Smooth muscle cell (in vitro differentiated cells): ENCODE measurements at regions not wholly inside any gene's neighbourhood (a gene's known extent, or its start where the extent isn't known, plus 50 kb on each side); places are given as distances from the start of the nearest gene placed in this dataset.

ENCODE experiments used
- DNase-seq: peaks from one replicate; lab custom pipeline; 2025; ENCODE audit not compliant: unreplicated experiment; lab: John Stamatoyannopoulos, UW
- H2AFZ ChIP-seq: fragments of 200-600 bp; sonication (generic); 2 replicates; pipeline ENCODE4 v1.6.0; 2016; ENCODE audit warnings: antibody characterized with exemption, low read depth, mild to moderate bottlenecking
- H3F3A ChIP-seq: fragments of 200-600 bp; sonication (generic); 2 replicates; pipeline ENCODE4 v1.6.0; 2017; ENCODE audit warnings: antibody characterized with exemption, low read depth
- H3K27ac ChIP-seq: fragments of 200-600 bp; sonication (generic); 2 replicates; pipeline ENCODE4 v1.5.1; 2016; ENCODE audit warnings: low read depth, mild to moderate bottlenecking
- H3K27me3 ChIP-seq: fragments of 200-600 bp; sonication (generic); 2 replicates; pipeline ENCODE4 v1.6.1; 2016; ENCODE audit warnings: low read depth, mild to moderate bottlenecking
- H3K36me3 ChIP-seq: fragments of 200-600 bp; sonication (generic); 2 replicates; pipeline ENCODE4 v1.5.1; 2016; ENCODE audit warnings: low read depth
- H3K4me1 ChIP-seq: fragments of 200-600 bp; sonication (generic); 2 replicates; pipeline ENCODE4 v1.5.1; 2016; ENCODE audit warnings: low read depth
- H3K4me2 ChIP-seq: fragments of 200-600 bp; sonication (generic); 2 replicates; pipeline ENCODE4 v1.6.0; 2016; ENCODE audit warnings: mild to moderate bottlenecking
- H3K4me3 ChIP-seq: fragments of 200-600 bp; sonication (generic); 2 replicates; pipeline ENCODE4 v1.5.1; 2016; ENCODE audit warnings: mild to moderate bottlenecking
- H3K79me2 ChIP-seq: fragments of 200-600 bp; sonication (generic); 2 replicates; pipeline ENCODE4 v1.6.0; 2016; ENCODE audit warnings: low read depth, mild to moderate bottlenecking
- H3K9ac ChIP-seq: fragments of 200-600 bp; sonication (generic); 2 replicates; pipeline ENCODE4 v1.6.0; 2016; ENCODE audit warnings: low read depth
- H3K9me3 ChIP-seq: fragments of 200-600 bp; sonication (generic); replicated peaks from 2 replicates; pipeline ENCODE4 v1.5.1; 2016; ENCODE audit warnings: low read depth
- H4K20me1 ChIP-seq: fragments of 200-600 bp; sonication (generic); 2 replicates; pipeline ENCODE4 v1.6.0; 2016; ENCODE audit warnings: low read depth
- WGBS: methylation state at CpG from one replicate; pipeline ENCODE4 v1.1.7; 2016; ENCODE audit warnings: low lambda C conversion rate; 5-methylcytosine and 5-hydroxymethylcytosine counted together
- TF ChIP-seq, protein P1 (sequence below): fragments of 200-600 bp; sonication (generic); IDR thresholded peaks from 2 replicates; pipeline ENCODE4 v1.5.1; 2017; ENCODE audit warnings: borderline replicate concordance, mild to moderate bottlenecking, antibody characterized with exemption; ENCODE audit not compliant: insufficient read depth, poor library complexity, severe bottlenecking

DNA sequence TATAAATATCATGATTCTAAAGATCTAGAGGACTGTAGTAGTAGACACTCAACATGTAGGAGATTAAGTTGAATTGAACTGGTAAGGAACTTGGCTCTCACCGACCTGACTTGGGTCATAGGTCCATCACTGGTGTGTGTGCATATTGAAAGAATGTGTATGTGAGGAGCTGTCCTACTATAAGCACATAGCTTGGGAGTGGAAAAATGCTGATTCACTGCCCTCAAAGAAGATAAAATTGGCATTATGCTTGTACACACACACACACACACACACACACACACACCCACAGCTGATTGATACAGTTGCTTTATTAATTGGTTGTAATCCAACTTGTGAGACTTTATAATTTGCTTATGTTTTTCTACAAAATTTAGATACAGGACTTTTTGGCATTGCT is 411.0 kb upstream of the NR2F2 start:
- H2AFZ ChIP-seq, result no peak overlapping the region
- no peaks in the 10 kb centered on the region for H3K4me1 ChIP-seq
- H3K9me3 ChIP-seq, result no peaks in the 10 kb centered on the region
- H3K27ac ChIP-seq, result no peak overlapping the region
- H3K4me2 ChIP-seq, result no peak overlapping the region
- peaks cover 13% of the 10 kb centered on the region for H3K27me3 ChIP-seq
- no peaks in the 10 kb centered on the region for H3K36me3 ChIP-seq
- no peak overlapping the region for H3K9ac ChIP-seq
- no peak for DNase-seq
- H4K20me1 ChIP-seq, result no peaks in the 10 kb centered on the region
- 95% methylated on average over 1 of the region's 1 CpG for WGBS
- no peaks in the 10 kb centered on the region for H3K79me2 ChIP-seq
- H3K4me3 ChIP-seq, result no peak overlapping the region
- TF ChIP-seq, protein P1, sequence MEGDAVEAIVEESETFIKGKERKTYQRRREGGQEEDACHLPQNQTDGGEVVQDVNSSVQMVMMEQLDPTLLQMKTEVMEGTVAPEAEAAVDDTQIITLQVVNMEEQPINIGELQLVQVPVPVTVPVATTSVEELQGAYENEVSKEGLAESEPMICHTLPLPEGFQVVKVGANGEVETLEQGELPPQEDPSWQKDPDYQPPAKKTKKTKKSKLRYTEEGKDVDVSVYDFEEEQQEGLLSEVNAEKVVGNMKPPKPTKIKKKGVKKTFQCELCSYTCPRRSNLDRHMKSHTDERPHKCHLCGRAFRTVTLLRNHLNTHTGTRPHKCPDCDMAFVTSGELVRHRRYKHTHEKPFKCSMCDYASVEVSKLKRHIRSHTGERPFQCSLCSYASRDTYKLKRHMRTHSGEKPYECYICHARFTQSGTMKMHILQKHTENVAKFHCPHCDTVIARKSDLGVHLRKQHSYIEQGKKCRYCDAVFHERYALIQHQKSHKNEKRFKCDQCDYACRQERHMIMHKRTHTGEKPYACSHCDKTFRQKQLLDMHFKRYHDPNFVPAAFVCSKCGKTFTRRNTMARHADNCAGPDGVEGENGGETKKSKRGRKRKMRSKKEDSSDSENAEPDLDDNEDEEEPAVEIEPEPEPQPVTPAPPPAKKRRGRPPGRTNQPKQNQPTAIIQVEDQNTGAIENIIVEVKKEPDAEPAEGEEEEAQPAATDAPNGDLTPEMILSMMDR, result no peak
- no peaks in the 10 kb centered on the region for H3F3A ChIP-seq

DNA sequence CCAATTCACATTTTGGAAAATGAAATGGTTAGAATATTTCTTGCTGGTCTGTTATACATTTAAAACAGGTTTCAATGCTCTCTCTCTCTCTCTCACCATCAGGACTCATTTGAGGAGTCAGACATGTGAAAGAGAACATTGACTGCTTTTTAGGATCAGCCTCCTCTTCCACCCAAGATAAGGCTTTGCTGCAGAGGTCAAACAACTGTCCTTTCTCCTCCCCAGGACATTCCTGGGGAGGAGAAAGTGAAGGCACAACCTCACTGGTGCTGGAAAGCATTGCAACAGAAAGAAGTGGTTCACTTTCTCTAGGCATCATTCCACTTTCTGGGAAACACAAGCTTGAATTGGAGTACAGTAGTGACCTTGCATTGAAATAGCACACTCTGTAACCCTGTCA is 409.1 kb upstream of the NR2F2 start:
- no peak overlapping the region for H3K4me3 ChIP-seq
- DNase-seq, result no peak
- TF ChIP-seq, protein P1, result no peak
- H3K9ac ChIP-seq, result no peak overlapping the region
- no peaks in the 10 kb centered on the region for H3K4me1 ChIP-seq
- H2AFZ ChIP-seq, result no peak overlapping the region
- H3K4me2 ChIP-seq, result no peak overlapping the region
- H3K9me3 ChIP-seq, result no peaks in the 10 kb centered on the region
- H4K20me1 ChIP-seq, result no peaks in the 10 kb centered on the region
- H3K79me2 ChIP-seq, result no peaks in the 10 kb centered on the region
- H3K27ac ChIP-seq, result no peak overlapping the region
- no peaks in the 10 kb centered on the region for H3K36me3 ChIP-seq
- peaks cover 16% of the 10 kb centered on the region for H3K27me3 ChIP-seq
- H3F3A ChIP-seq, result no peaks in the 10 kb centered on the region

DNA sequence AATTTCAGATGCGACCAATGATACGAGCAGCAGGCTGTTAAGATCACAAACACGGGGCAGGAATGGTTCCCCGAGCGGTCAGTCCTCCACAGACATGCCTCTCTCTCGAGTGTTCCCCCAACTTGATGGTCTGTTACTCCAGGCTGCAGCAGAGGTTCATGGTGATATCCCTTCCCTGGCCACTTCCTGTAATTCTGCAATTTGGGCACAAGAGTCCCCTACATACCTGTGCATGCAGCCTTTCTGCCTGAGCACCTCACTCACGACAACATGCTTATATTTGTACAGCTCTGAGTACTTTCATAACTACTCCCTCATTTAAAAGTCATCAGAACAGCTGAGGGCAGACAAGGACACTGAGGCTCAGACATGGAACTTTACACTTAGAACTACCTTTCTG is 408.1 kb upstream of the NR2F2 start:
- Histone ChIP-seq H3K9ac (no peak overlapping the region), H3K79me2 (no peaks in the 10 kb centered on the region), H3K27ac (no peak overlapping the region), H3K4me2 (no peak overlapping the region), H3K9me3 (no peaks in the 10 kb centered on the region), H3F3A (no peaks in the 10 kb centered on the region), H2AFZ (no peak overlapping the region), H3K4me3 (no peak overlapping the region), H3K27me3 (peaks cover 19% of the 10 kb centered on the region), H3K36me3 (no peaks in the 10 kb centered on the region), H4K20me1 (no peaks in the 10 kb centered on the region), H3K4me1 (no peaks in the 10 kb centered on the region)
- DNase-seq, result no peak
- TF ChIP-seq, protein P1, result no peak
- 89% methylated on average over 7 of the region's 7 CpGs for WGBS

DNA sequence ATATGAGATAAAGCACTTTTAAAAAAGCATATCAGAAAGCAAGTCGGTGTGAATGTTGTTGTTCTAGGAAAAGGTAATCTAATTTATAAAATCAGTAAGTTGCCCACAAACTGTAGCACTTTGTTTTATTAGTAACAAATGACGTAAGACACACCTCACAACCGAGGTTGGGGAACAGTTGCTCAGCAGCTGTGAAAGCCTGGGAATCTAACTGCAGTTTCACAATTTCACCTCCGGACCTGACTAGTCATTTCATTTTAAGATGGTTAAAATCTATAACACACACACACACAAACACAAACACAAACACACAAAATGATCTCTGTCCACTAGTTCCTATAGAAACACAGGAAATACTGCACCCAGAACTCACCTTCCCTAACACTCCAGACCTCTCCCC is 406.7 kb upstream of the NR2F2 start:
- no peaks in the 10 kb centered on the region for H3K4me1 ChIP-seq
- no peaks in the 10 kb centered on the region for H3K36me3 ChIP-seq
- TF ChIP-seq, protein P1, result no peak
- no peak overlapping the region for H2AFZ ChIP-seq
- no peak for DNase-seq
- no peak overlapping the region for H3K4me2 ChIP-seq
- peaks cover 27% of the 10 kb centered on the region for H3K27me3 ChIP-seq
- H3K27ac ChIP-seq, result no peak overlapping the region
- H3K79me2 ChIP-seq, result no peaks in the 10 kb centered on the region
- no peaks in the 10 kb centered on the region for H4K20me1 ChIP-seq
- H3F3A ChIP-seq, result no peaks in the 10 kb centered on the region
- no peak overlapping the region for H3K4me3 ChIP-seq
- WGBS, result 90% methylated on average over 4 of the region's 4 CpGs
- no peaks in the 10 kb centered on the region for H3K9me3 ChIP-seq
- H3K9ac ChIP-seq, result no peak overlapping the region
